Suprapubic skin (tissue), 4 donors: ENCODE measurements at regions not wholly inside any gene's neighbourhood (a gene's known extent, or its start where the extent isn't known, plus 50 kb on each side); places are given as distances from the start of the nearest gene placed in this dataset.

Experiments
- DNase-seq, 2 donors: peaks; one replicate each; pipeline ENCODE4 v3.0.0-alpha.2; 2019; ENCODE audit warnings: low spot score in 2 of 2
- H3K27ac ChIP-seq: fragments of 200-600 bp; sonication (generic); one replicate; pipeline ENCODE4 v1.5.1; 2019
- H3K27me3 ChIP-seq: fragments of 200-600 bp; sonication (generic); one replicate; pipeline ENCODE4 v1.5.1; 2019
- H3K36me3 ChIP-seq: fragments of 200-600 bp; sonication (generic); one replicate; pipeline ENCODE4 v1.5.1; 2019
- H3K4me1 ChIP-seq: fragments of 200-600 bp; sonication (generic); one replicate; pipeline ENCODE4 v1.5.1; 2019
- H3K4me3 ChIP-seq: fragments of 200-600 bp; sonication (generic); one replicate; pipeline ENCODE4 v1.5.1; 2019; ENCODE audit warnings: mild to moderate bottlenecking
- H3K9me3 ChIP-seq: fragments of 200-600 bp; sonication (generic); one replicate; pipeline ENCODE4 v1.5.1; 2019
- CTCF ChIP-seq, 2 donors: fragments of 200-600 bp in 1 of 2; fragments of 450-650 bp in 1 of 2; sonication (generic) in 1 of 2; IDR thresholded peaks; one replicate each; pipeline ENCODE4 v1.5.1; 2016 to 2019; ENCODE audit warnings: antibody characterized with exemption in 2 of 2, mild to moderate bottlenecking in 1 of 2, moderate library complexity in 1 of 2
- EP300 ChIP-seq: sonication (generic); formaldehyde crosslinking; IDR thresholded peaks from one replicate; pipeline ENCODE4 v1.6.1; 2017; ENCODE audit warnings: antibody characterized with exemption
- POLR2A ChIP-seq, 2 donors: fragments of 450-650 bp; IDR thresholded peaks; one replicate each; pipeline ENCODE4 v1.6.1; 2017; ENCODE audit warnings: antibody characterized with exemption in 2 of 2, mild to moderate bottlenecking in 2 of 2, moderate library complexity in 2 of 2
- POLR2AphosphoS5 ChIP-seq, 3 donors: sonication (generic); formaldehyde crosslinking; IDR thresholded peaks; one replicate each; pipeline ENCODE4 v1.6.1; 2017; ENCODE audit warnings: antibody characterized with exemption in 3 of 3
- WGBS: methylation state at CpG from one replicate; pipeline ENCODE4 v1.1.5; 2018; 5-methylcytosine and 5-hydroxymethylcytosine counted together

GRCh38 chr9:129280236-129280622 is 102.2 kb upstream of the IER5L start:
- H3K27ac ChIP-seq, result no peak overlapping the region
- H3K4me3 ChIP-seq, result no peak overlapping the region
- DNase-seq, result peak; percentile 33 to 68
- H3K27me3 ChIP-seq, result no peaks in the 10 kb centered on the region
- H3K9me3 ChIP-seq, result no peaks in the 10 kb centered on the region
- WGBS, result 77% methylated on average over 3 of the region's 8 CpGs
- H3K4me1 ChIP-seq, result peaks cover 28% of the 10 kb centered on the region
- no peaks in the 10 kb centered on the region for H3K36me3 ChIP-seq
- TF ChIP-seq POLR2AphosphoS5 (IDR thresholded peaks at IDR 0.05) (no peak), CTCF (IDR thresholded peaks at IDR 0.05) (no peak), EP300 (no peak), POLR2A (IDR thresholded peaks at IDR 0.05) (no peak)

- TF ChIP-seq POLR2AphosphoS5 (IDR thresholded peaks at IDR 0.05), result no peak
- TF ChIP-seq CTCF (IDR thresholded peaks at IDR 0.05), result no peak
- no peak for TF ChIP-seq EP300
- no peak for TF ChIP-seq POLR2A (IDR thresholded peaks at IDR 0.05)
- no peaks in the 10 kb centered on the region for H3K27me3 ChIP-seq
- peaks cover 26% of the 10 kb centered on the region for H3K4me1 ChIP-seq
- peak; percentile 62 to 67 for DNase-seq
- H3K9me3 ChIP-seq, result no peaks in the 10 kb centered on the region
- H3K4me3 ChIP-seq, result no peak overlapping the region
- H3K27ac ChIP-seq, result no peak overlapping the region
- WGBS, result 45% methylated on average over 13 of the region's 16 CpGs
- H3K36me3 ChIP-seq, result no peaks in the 10 kb centered on the region
These were observed 100.6 kb upstream of the IER5L start for GRCh38 chr9:129278391-129279237.

GRCh38 chr9:129276486-129277230 is 98.6 kb upstream of the IER5L start:
- Histone ChIP-seq H3K4me1 (peaks cover 12% of the 10 kb centered on the region), H3K27ac (no peak overlapping the region), H3K9me3 (no peaks in the 10 kb centered on the region), H3K36me3 (no peaks in the 10 kb centered on the region), H3K4me3 (no peak overlapping the region), H3K27me3 (no peaks in the 10 kb centered on the region)
- TF ChIP-seq EP300 (no peak), POLR2AphosphoS5 (IDR thresholded peaks at IDR 0.05) (no peak), POLR2A (IDR thresholded peaks at IDR 0.05) (no peak), CTCF (IDR thresholded peaks at IDR 0.05) (no peak)
- 88% methylated on average over 16 of the region's 16 CpGs for WGBS
- DNase-seq, result peak in 1 of 2 donors; percentile 52

- Histone ChIP-seq H3K27me3 (no peaks in the 10 kb centered on the region), H3K4me1 (peaks cover 10% of the 10 kb centered on the region), H3K27ac (no peak overlapping the region), H3K4me3 (no peak overlapping the region), H3K36me3 (no peaks in the 10 kb centered on the region), H3K9me3 (no peaks in the 10 kb centered on the region)
- TF ChIP-seq POLR2A (IDR thresholded peaks at IDR 0.05), result no peak
- TF ChIP-seq CTCF (IDR thresholded peaks at IDR 0.05), result no peak
- TF ChIP-seq POLR2AphosphoS5 (IDR thresholded peaks at IDR 0.05), result no peak
- TF ChIP-seq EP300, result no peak
- DNase-seq, result peak in 1 of 2 donors; percentile 48
- WGBS, result 50% methylated on average over 10 of the region's 10 CpGs
These were observed 97.7 kb upstream of the IER5L start for GRCh38 chr9:129275626-129276247.
